Hindlimb muscle (tissue), 1 donor: ENCODE measurements at regions not wholly inside any gene's neighbourhood (a gene's known extent, or its start where the extent isn't known, plus 50 kb on each side); places are given as distances from the start of the nearest gene placed in this dataset.

Experiments
- DNase-seq: peaks from one replicate; pipeline ENCODE4 v3.0.0-alpha.2; 2013

- no peak for DNase-seq
Measured at GRCh38 chr4:138851391-138852335, 163.9 kb upstream of the NOCT start.

GRCh38 chr4:138845664-138846063 is 169.9 kb upstream of the NOCT start:
- DNase-seq = no peak

GRCh38 chr4:138845054-138845453 is 170.5 kb upstream of the NOCT start:
- no peak for DNase-seq

- no peak for DNase-seq
Measured at GRCh38 chr4:138843616-138844015, 172.0 kb upstream of the NOCT start.

GRCh38 chr4:138841343-138841742 is 174.2 kb upstream of the NOCT start:
- DNase-seq = no peak

GRCh38 chr4:138838251-138838650 is 177.3 kb upstream of the NOCT start:
- DNase-seq = no peak

- no peak for DNase-seq
Measured at GRCh38 chr4:138835832-138836533, 179.6 kb upstream of the NOCT start.

- DNase-seq = no peak
Measured at GRCh38 chr4:138833974-138834373, 181.6 kb upstream of the NOCT start.

- DNase-seq = no peak
Measured at GRCh38 chr4:138832563-138832962, 183.0 kb upstream of the NOCT start.

- no peak for DNase-seq
Measured at GRCh38 chr4:138831948-138832347, 183.6 kb upstream of the NOCT start.

- no peak for DNase-seq
Measured at GRCh38 chr4:138828926-138829325, 186.7 kb upstream of the NOCT start.

GRCh38 chr4:138826754-138827153 is 188.8 kb upstream of the NOCT start:
- DNase-seq = no peak

GRCh38 chr4:138826322-138826721 is 189.3 kb upstream of the NOCT start:
- DNase-seq = no peak

GRCh38 chr4:138821331-138821730 is 194.2 kb upstream of the NOCT start:
- DNase-seq = no peak

- DNase-seq = no peak
Measured at GRCh38 chr4:138816875-138817274, 198.7 kb upstream of the NOCT start.

GRCh38 chr4:138815811-138816210 is 199.8 kb upstream of the NOCT start:
- no peak for DNase-seq

GRCh38 chr4:138805736-138806135 is 209.8 kb upstream of the NOCT start:
- DNase-seq = no peak

- DNase-seq = no peak
Measured at GRCh38 chr4:138804711-138805110, 210.9 kb upstream of the NOCT start.

GRCh38 chr4:138803051-138803450 is 212.5 kb upstream of the NOCT start:
- no peak for DNase-seq

- DNase-seq = no peak
Measured at GRCh38 chr4:138802499-138802898, 213.1 kb upstream of the NOCT start.

GRCh38 chr4:138800421-138800820 is 215.2 kb upstream of the NOCT start:
- DNase-seq = no peak

GRCh38 chr4:138798404-138798803 is 217.2 kb upstream of the NOCT start:
- no peak for DNase-seq

GRCh38 chr4:138797646-138798045 is 217.9 kb upstream of the NOCT start:
- DNase-seq = no peak

- DNase-seq = no peak
Measured at GRCh38 chr4:138796761-138797160, 218.8 kb upstream of the NOCT start.
